H1 (cell line): ENCODE measurements at regions not wholly inside any gene's neighbourhood (a gene's known extent, or its start where the extent isn't known, plus 50 kb on each side); places are given as distances from the start of the nearest gene placed in this dataset.
A peak's percentile ranks its signal among the peaks of the same experiment; 100 is the strongest.

ENCODE experiments used
- CTCF ChIA-PET: fragments of 300-600 bp; sonication (Branson Sonifier 250); formaldehyde crosslinking; loops from one replicate; lab custom pipeline; 2021; ENCODE audit not compliant: partially characterized antibody; lab: Charles Lee
- POLR2A ChIA-PET: fragments of 300-600 bp; sonication (Branson Sonifier 250); formaldehyde crosslinking; loops from one replicate; lab custom pipeline; 2021; ENCODE audit warnings: inconsistent platforms; ENCODE audit not compliant: partially characterized antibody; lab: Charles Lee
- DNase-seq, 2 experiments: peaks; one replicate each; pipeline versions ENCODE4 v3.0.0 to v3.0.0-alpha.2; 2010 to 2022; ENCODE audit warnings: low spot score in 2 of 2, low read depth in 1 of 2, mixed read lengths in 1 of 2
- FAIRE-seq: peaks from 2 replicates; lab custom pipeline; 2011; peaks lifted over from hg19 to GRCh38; lab: Jason Lieb, UNC
- H2AFZ ChIP-seq: 2 replicates; pipeline ENCODE4 v1.8.1; 2012; ENCODE audit warnings: low read length, inconsistent platforms
- H2AK5ac ChIP-seq: 2 replicates; pipeline ENCODE4 v1.6.1; 2013; ENCODE audit warnings: low read depth, low read length
- H2BK120ac ChIP-seq: replicated peaks from 2 replicates; pipeline ENCODE3; 2013; ENCODE audit warnings: low read depth, low read length, inconsistent platforms
- H2BK12ac ChIP-seq: 2 replicates; pipeline ENCODE4 v1.6.1; 2013; ENCODE audit warnings: low read depth, low read length
- H2BK15ac ChIP-seq: 2 replicates; pipeline ENCODE4 v1.6.1; 2013; ENCODE audit warnings: low read length
- H2BK20ac ChIP-seq: 2 replicates; pipeline ENCODE4 v1.6.1; 2013; ENCODE audit warnings: low read length
- H2BK5ac ChIP-seq: 2 replicates; pipeline ENCODE4 v1.6.1; 2013; ENCODE audit warnings: low read depth, low read length
- H3K14ac ChIP-seq: 2 replicates; pipeline ENCODE4 v1.6.1; 2013; ENCODE audit warnings: inconsistent platforms; ENCODE audit not compliant: insufficient read length
- H3K18ac ChIP-seq: 2 replicates; pipeline ENCODE4 v1.6.1; 2013; ENCODE audit warnings: low read length; ENCODE audit errors: extremely low read depth
- H3K23ac ChIP-seq: 2 replicates; pipeline ENCODE4 v1.6.1; 2013; ENCODE audit warnings: inconsistent platforms; ENCODE audit not compliant: insufficient read length
- H3K23me2 ChIP-seq: 2 replicates; pipeline ENCODE4 v1.6.1; 2013; ENCODE audit warnings: low read depth, low read length
- H3K27ac ChIP-seq: 2 replicates; pipeline ENCODE4 v1.6.1; 2011; ENCODE audit warnings: low read depth, low read length, inconsistent platforms
- H3K27me3 ChIP-seq, 4 experiments: replicated peaks in 1 of 4; 1 replicate in 1 of 4; 2 replicates in 3 of 4; pipeline versions ENCODE4 v1.6.1 to v1.8.1; 2011 to 2013; ENCODE audit warnings: low read length in 3 of 4, mild to moderate bottlenecking in 3 of 4, inconsistent platforms in 2 of 4, mixed read lengths in 2 of 4, moderate library complexity in 1 of 4; ENCODE audit not compliant: control insufficient read depth in 3 of 4, insufficient read depth in 3 of 4; ENCODE audit errors: extremely low read depth in 1 of 4
- H3K36me3 ChIP-seq, 4 experiments: 2 replicates each; pipeline versions ENCODE4 v1.6.1 to v1.8.1; 2011 to 2013; ENCODE audit warnings: mild to moderate bottlenecking in 4 of 4, low read length in 3 of 4, moderate library complexity in 2 of 4, control low read depth in 1 of 4, inconsistent platforms in 1 of 4; ENCODE audit not compliant: insufficient read depth in 4 of 4, control insufficient read depth in 2 of 4
- H3K4ac ChIP-seq: replicated peaks from 2 replicates; pipeline ENCODE3; 2013; ENCODE audit warnings: low read length, low read depth, mixed read lengths, inconsistent platforms; ENCODE audit not compliant: insufficient read length
- H3K4me1 ChIP-seq, 4 experiments: replicated peaks in 1 of 4; 1 replicate in 1 of 4; 2 replicates in 3 of 4; pipeline versions ENCODE4 v1.6.1 to v1.8.1; 2011 to 2013; ENCODE audit warnings: low read length in 3 of 4, inconsistent platforms in 2 of 4, mixed read lengths in 1 of 4; ENCODE audit not compliant: insufficient read depth in 4 of 4, control insufficient read depth in 3 of 4
- H3K4me2 ChIP-seq, 2 experiments: 2 replicates each; pipeline versions ENCODE4 v1.6.1 to v1.8.1; 2011 to 2013; ENCODE audit warnings: low read depth in 2 of 2, low read length in 2 of 2, control low read depth in 1 of 2, inconsistent platforms in 1 of 2, mild to moderate bottlenecking in 1 of 2; ENCODE audit not compliant: insufficient read depth in 1 of 2
- H3K4me3 ChIP-seq, 4 experiments: fragments of 200-600, 300-600 bp in 1 of 4; sonication (generic), shearing (Covaris generic), sonication (Bioruptor Twin) in 1 of 4; 2 replicates each; pipeline versions ENCODE4 v1.5.1 to v1.8.1; 2011 to 2016; ENCODE audit warnings: low read length in 4 of 4, low read depth in 3 of 4, control low read depth in 2 of 4, inconsistent platforms in 2 of 4, mild to moderate bottlenecking in 2 of 4, mixed read lengths in 1 of 4, moderate library complexity in 1 of 4; ENCODE audit not compliant: insufficient read depth in 2 of 4; ENCODE audit errors: extremely low read depth in 1 of 4
- H3K56ac ChIP-seq: replicated peaks from 2 replicates; pipeline ENCODE3; 2013; ENCODE audit warnings: low read depth, mild to moderate bottlenecking, mixed read lengths, low read length, inconsistent platforms; ENCODE audit not compliant: insufficient read length
- H3K79me1 ChIP-seq: 2 replicates; pipeline ENCODE4 v1.6.1; 2013; ENCODE audit warnings: low read depth, low read length, control low read depth
- H3K79me2 ChIP-seq, 2 experiments: 2 replicates each; pipeline versions ENCODE4 v1.6.1 to v1.8.1; 2012 to 2013; ENCODE audit warnings: low read length in 2 of 2, mild to moderate bottlenecking in 2 of 2, inconsistent platforms in 1 of 2; ENCODE audit not compliant: insufficient read depth in 2 of 2, control insufficient read depth in 1 of 2
- H3K9ac ChIP-seq, 4 experiments: replicated peaks in 1 of 4; 1 replicate in 1 of 4; 2 replicates in 3 of 4; pipeline versions ENCODE4 v1.6.1 to v1.8.1; 2011 to 2013; ENCODE audit warnings: low read depth in 3 of 4, low read length in 3 of 4, control low read depth in 2 of 4, mild to moderate bottlenecking in 2 of 4, moderate library complexity in 2 of 4, inconsistent platforms in 1 of 4; ENCODE audit errors: extremely low read depth in 1 of 4
- H3K9me3 ChIP-seq, 2 experiments: 2 replicates each; pipeline versions ENCODE4 v1.6.1 to v1.8.1; 2012 to 2013; ENCODE audit warnings: mild to moderate bottlenecking in 2 of 2, moderate library complexity in 2 of 2, control low read depth in 1 of 2, inconsistent platforms in 1 of 2, low read depth in 1 of 2, low read length in 1 of 2, mixed read lengths in 1 of 2; ENCODE audit not compliant: insufficient read depth in 2 of 2
- H4K20me1 ChIP-seq, 2 experiments: replicated peaks in 1 of 2; 2 replicates each; pipeline versions ENCODE3 to v1.8.1; 2011 to 2013; ENCODE audit warnings: inconsistent platforms in 2 of 2, low read length in 2 of 2, mild to moderate bottlenecking in 1 of 2; ENCODE audit not compliant: insufficient read depth in 2 of 2, control insufficient read depth in 1 of 2
- H4K5ac ChIP-seq: 2 replicates; pipeline ENCODE4 v1.6.1; 2013; ENCODE audit warnings: low read length, low read depth, mixed read lengths, inconsistent platforms; ENCODE audit not compliant: insufficient read length
- H4K8ac ChIP-seq: 2 replicates; pipeline ENCODE4 v1.8.0; 2013; ENCODE audit warnings: mild to moderate bottlenecking, moderate library complexity, low read length, inconsistent platforms; ENCODE audit not compliant: insufficient read depth; ENCODE audit errors: extremely low read depth
- H4K91ac ChIP-seq: replicated peaks from 2 replicates; pipeline ENCODE3; 2013; ENCODE audit warnings: low read length, mixed read lengths, inconsistent platforms; ENCODE audit not compliant: insufficient read length
- TAF1 ChIP-seq: IDR thresholded peaks from 2 replicates; pipeline ENCODE4 v1.6.1; 2011; ENCODE audit warnings: mild to moderate bottlenecking, low read depth, low read length
- USF2 ChIP-seq: IDR thresholded peaks from 2 replicates; pipeline ENCODE4 v1.6.1; 2011; ENCODE audit warnings: low read length, improper control_type of control experiment
- WGBS, 2 experiments: shearing (Covaris generic) in 1 of 2; methylation state at CpG; one replicate each; pipeline versions ENCODE4 v1.1.6 to v1.1.7; 2013 to 2015; ENCODE audit warnings: low lambda C conversion rate in 2 of 2, mixed read lengths in 2 of 2, inconsistent platforms in 1 of 2, low coverage in 1 of 2, missing lambda C conversion rate in 1 of 2; ENCODE audit not compliant: insufficient replicate concordance in 2 of 2, insufficient coverage in 1 of 2, insufficient read length in 1 of 2; ENCODE audit errors: extremely low coverage in 1 of 2, missing lambda C conversion rate in 1 of 2; 5-methylcytosine and 5-hydroxymethylcytosine counted together

GRCh38 chr10:60573336-60573735 is 183.7 kb upstream of the ANK3 start:
- Histone ChIP-seq H3K27me3 (peaks cover 0 to 1% (median 0%) of the 10 kb centered on the region in 4 experiments; a peak in 1 of 7 replicates), H3K79me1 (no peaks in the 10 kb centered on the region), H2BK15ac (no peak overlapping the region), H3K56ac (no peak overlapping the region), H3K23me2 (no peaks in the 10 kb centered on the region; the same call in 1 of the 2 replicates), H2AFZ (no peak overlapping the region), H4K8ac (no peak overlapping the region), H3K14ac (no peak overlapping the region), H3K9ac (no peak overlapping the region), H3K4me2 (peak overlapping the region; percentile 34 to 54; a peak in 3 of 4 replicates), H2BK12ac (no peak overlapping the region), H2AK5ac (no peak overlapping the region), H4K91ac (no peak overlapping the region), H2BK5ac (no peak overlapping the region), H3K18ac (no peak overlapping the region), H4K5ac (no peak overlapping the region), H2BK120ac (no peak overlapping the region), H3K4me3 (peak overlapping the region in 1 of 4 experiments; percentile 36; a peak in 1 of 8 replicates), H3K79me2 (no peaks in the 10 kb centered on the region), H2BK20ac (no peak overlapping the region), H3K36me3 (no peaks in the 10 kb centered on the region), H3K27ac (no peak overlapping the region), H3K4me1 (peaks cover 0 to 17% (median 13%) of the 10 kb centered on the region in 4 experiments), H3K4ac (no peak overlapping the region), H4K20me1 (no peaks in the 10 kb centered on the region), H3K9me3 (no peaks in the 10 kb centered on the region; a peak in 1 of 4 replicates), H3K23ac (no peak overlapping the region)
- CTCF ChIA-PET: interaction anchor here (1.5 kb wide), 1 partner anchor 34 kb away, joined by 4 read pairs; no protein-coding TSS in a partner anchor
- no peak for DNase-seq
- TF ChIP-seq TAF1 (no peak), USF2 (no peak)
- POLR2A ChIA-PET: no interaction called here
- FAIRE-seq: no peak
- 35% methylated on average over 1 of the region's 1 CpG; no CpG with 5 or more reads in 1 of the 2 experiments for WGBS, 2 experiments
